CD14-positive monocyte (primary cell): ENCODE measurements at regions not wholly inside any gene's neighbourhood (a gene's known extent, or its start where the extent isn't known, plus 50 kb on each side); places are given as distances from the start of the nearest gene placed in this dataset.

Experiments used
- DNase-seq, 3 donors: peaks; one replicate each; pipeline ENCODE4 v3.0.0-alpha.2; 2011 to 2022
- H2AFZ ChIP-seq: 2 replicates; pipeline ENCODE4 v1.6.0; 2012; ENCODE audit warnings: mild to moderate bottlenecking, low read depth, low read length, inconsistent platforms; ENCODE audit not compliant: insufficient read depth, poor library complexity, severe bottlenecking
- H3K27ac ChIP-seq, 2 donors: 1 replicate in 1 of 2; 2 replicates in 1 of 2; pipeline ENCODE4 v1.5.1; 2012 to 2013; ENCODE audit warnings: low read length in 2 of 2, control low read depth in 1 of 2, inconsistent platforms in 1 of 2, low read depth in 1 of 2, mild to moderate bottlenecking in 1 of 2
- H3K27me3 ChIP-seq, 2 donors: one replicate each; pipeline versions ENCODE4 v1.6.0 to v1.6.1; 2011 to 2013; ENCODE audit warnings: low read length in 2 of 2; ENCODE audit not compliant: control insufficient read depth in 2 of 2, insufficient read depth in 2 of 2
- H3K36me3 ChIP-seq, 2 donors: replicated peaks in 1 of 2; 1 replicate in 1 of 2; 2 replicates in 1 of 2; pipeline versions ENCODE4 v1.5.1 to v1.6.1; 2012 to 2013; ENCODE audit warnings: low read length in 2 of 2, control low read depth in 1 of 2, inconsistent platforms in 1 of 2, mild to moderate bottlenecking in 1 of 2; ENCODE audit not compliant: insufficient read depth in 2 of 2, control insufficient read depth in 1 of 2
- H3K4me1 ChIP-seq, 2 donors: 1 replicate in 1 of 2; 2 replicates in 1 of 2; pipeline versions ENCODE4 v1.5.1 to v1.6.1; 2012 to 2013; ENCODE audit warnings: low read length in 2 of 2, control low read depth in 1 of 2, inconsistent platforms in 1 of 2, mild to moderate bottlenecking in 1 of 2, moderate library complexity in 1 of 2; ENCODE audit not compliant: insufficient read depth in 2 of 2, control insufficient read depth in 1 of 2
- H3K4me2 ChIP-seq: replicated peaks from 2 replicates; pipeline ENCODE3; 2012; ENCODE audit warnings: low read length, moderate library complexity, mild to moderate bottlenecking; ENCODE audit not compliant: poor library complexity, severe bottlenecking; ENCODE audit errors: extremely low read depth
- H3K4me3 ChIP-seq, 3 experiments: fragments of 200-600 bp in 1 of 3; sonication (generic) in 1 of 3; replicated peaks in 1 of 3; 1 replicate in 2 of 3; 2 replicates in 1 of 3; pipeline ENCODE4 v1.5.1; 2011 to 2013; ENCODE audit warnings: low read length in 3 of 3, mild to moderate bottlenecking in 3 of 3, control low read depth in 2 of 3, low read depth in 2 of 3, inconsistent platforms in 1 of 3, moderate library complexity in 1 of 3
- H3K79me2 ChIP-seq: 2 replicates; pipeline ENCODE4 v1.6.0; 2012; ENCODE audit warnings: mild to moderate bottlenecking, control low read depth, inconsistent platforms, low read length, moderate library complexity; ENCODE audit not compliant: insufficient read depth
- H3K9ac ChIP-seq: 2 replicates; pipeline ENCODE4 v1.6.0; 2017; ENCODE audit warnings: low read length, mild to moderate bottlenecking; ENCODE audit not compliant: insufficient read depth, poor library complexity, severe bottlenecking
- H3K9me3 ChIP-seq, 2 donors: replicated peaks in 1 of 2; 1 replicate in 1 of 2; 2 replicates in 1 of 2; pipeline versions ENCODE4 v1.5.1 to v1.6.1; 2012 to 2013; ENCODE audit warnings: low read length in 2 of 2, control low read depth in 1 of 2; ENCODE audit not compliant: control insufficient read depth in 1 of 2, insufficient read depth in 1 of 2
- H4K20me1 ChIP-seq: 2 replicates; pipeline ENCODE4 v1.6.0; 2012; ENCODE audit warnings: mild to moderate bottlenecking, low read length, control low read depth, moderate library complexity; ENCODE audit not compliant: insufficient read depth
- H3K27ac Mint-ChIP-seq, 7 donors: one replicate each; pipeline ENCODE4 v1.8.0; 2020; ENCODE audit warnings: mild to moderate bottlenecking in 7 of 7, mixed read lengths in 7 of 7, moderate library complexity in 6 of 7, inconsistent platforms in 2 of 7
- H3K27me3 Mint-ChIP-seq, 3 donors: one replicate each; pipeline ENCODE4 v1.8.0; 2021 to 2022; ENCODE audit warnings: low read depth in 3 of 3, mild to moderate bottlenecking in 3 of 3, mixed read lengths in 3 of 3, moderate library complexity in 3 of 3, inconsistent platforms in 1 of 3
- H3K36me3 Mint-ChIP-seq, 2 donors: one replicate each; pipeline ENCODE4 v1.8.0; 2020; ENCODE audit warnings: mixed read lengths in 2 of 2, inconsistent platforms in 1 of 2, mild to moderate bottlenecking in 1 of 2
- H3K4me1 Mint-ChIP-seq: one replicate; pipeline ENCODE4 v1.8.0; 2020; ENCODE audit warnings: mild to moderate bottlenecking, mixed read lengths
- H3K4me3 Mint-ChIP-seq, 2 donors: one replicate each; pipeline ENCODE4 v1.8.0; 2020; ENCODE audit warnings: mild to moderate bottlenecking in 2 of 2, mixed read lengths in 2 of 2, moderate library complexity in 1 of 2
- H3K9me3 Mint-ChIP-seq, 7 donors: one replicate each; pipeline ENCODE4 v1.8.0; 2020 to 2022; ENCODE audit warnings: mixed read lengths in 7 of 7, mild to moderate bottlenecking in 6 of 7, moderate library complexity in 6 of 7, inconsistent platforms in 2 of 7
- CTCF ChIP-seq: fragments of 200-600 bp; IDR thresholded peaks from one replicate; pipeline ENCODE4 v1.8.0; 2022; ENCODE audit warnings: antibody characterized with exemption, mild to moderate bottlenecking
- WGBS: methylation state at CpG from one replicate; pipeline ENCODE4 v1.1.5; 2013; ENCODE audit warnings: missing lambda C conversion rate; ENCODE audit not compliant: insufficient coverage; 5-methylcytosine and 5-hydroxymethylcytosine counted together
- intact Hi-C, 2 donors: fragments of 100-400 bp; cut with micrococcal nuclease; formaldehyde crosslinking; loops; one replicate each; pipeline versions ENCODE4 v1.15.0 to v1.15.1; 2023

GRCh38 chr7:31443457-31443856 is 70.4 kb upstream of the ITPRID1 start:
- Mint-ChIP-seq H3K4me1 (no peaks in the 10 kb centered on the region), H3K9me3 (no peaks in the 10 kb centered on the region), H3K4me3 (no peak overlapping the region), H3K27ac (peak overlapping the region in 1 of 7 donors; percentile 1), H3K36me3 (no peaks in the 10 kb centered on the region), H3K27me3 (peaks cover 0 to 5% (median 5%) of the 10 kb centered on the region in 3 donors)
- no CpG with 5 or more reads among the region's 1 CpG for WGBS
- peak; percentile 85 for TF ChIP-seq CTCF
- Histone ChIP-seq H3K4me1 (no peaks in the 10 kb centered on the region), H3K79me2 (no peaks in the 10 kb centered on the region), H3K27ac (no peak overlapping the region), H3K4me2 (no peak overlapping the region), H2AFZ (no peak overlapping the region), H3K36me3 (no peaks in the 10 kb centered on the region), H3K9me3 (no peaks in the 10 kb centered on the region), H3K9ac (no peak overlapping the region), H4K20me1 (no peaks in the 10 kb centered on the region), H3K4me3 (no peak overlapping the region), H3K27me3 (no peaks in the 10 kb centered on the region)
- DNase-seq: peak; percentile 24 to 63 (median 46)
- intact Hi-C loops: loop anchor here (2.0 to 5.0 kb wide), 3 partner anchors 44 to 294 kb away; no protein-coding TSS in a partner anchor

- Histone ChIP-seq H3K4me1 (no peaks in the 10 kb centered on the region), H4K20me1 (no peaks in the 10 kb centered on the region), H3K27ac (no peak overlapping the region), H3K36me3 (no peaks in the 10 kb centered on the region), H3K79me2 (no peaks in the 10 kb centered on the region), H2AFZ (no peak overlapping the region), H3K9me3 (no peaks in the 10 kb centered on the region), H3K27me3 (no peaks in the 10 kb centered on the region), H3K9ac (no peak overlapping the region), H3K4me2 (no peak overlapping the region), H3K4me3 (no peak overlapping the region)
- Mint-ChIP-seq H3K27ac (no peak overlapping the region), H3K36me3 (no peaks in the 10 kb centered on the region), H3K27me3 (peaks cover 0 to 5% (median 5%) of the 10 kb centered on the region in 3 donors), H3K4me1 (no peaks in the 10 kb centered on the region), H3K4me3 (no peak overlapping the region), H3K9me3 (no peaks in the 10 kb centered on the region)
- DNase-seq: no peak
- TF ChIP-seq CTCF: no peak
- intact Hi-C loops: loop anchor here (5.0 kb wide), 2 partner anchors 43 to 293 kb away; no protein-coding TSS in a partner anchor
- WGBS: 88% methylated on average over 2 of the region's 2 CpGs
Measured at GRCh38 chr7:31444196-31444595, 69.7 kb upstream of the ITPRID1 start.
